ENCODE measurements at regions not wholly inside any gene's neighbourhood (a gene's known extent, or its start where the extent isn't known, plus 50 kb on each side); places are given as distances from the start of the nearest gene placed in this dataset.

- Histone ChIP-seq H3K4me1 (ENCODE audit: control insufficient read depth in 5 of 5, insufficient read depth in 5 of 5, low read length in 5 of 5) (no peaks in the 10 kb centered on the region), H3K4me3 (no peak overlapping the region), H3K27ac (ENCODE audit: low read depth in 1 of 2, low read length in 1 of 2) (no peak overlapping the region), H3K36me3 (ENCODE audit: control insufficient read depth in 4 of 4, insufficient read depth in 4 of 4, low read length in 4 of 4) (no peaks in the 10 kb centered on the region), H3K27me3 (ENCODE audit: control insufficient read depth in 3 of 3, insufficient read depth in 3 of 3, low read length in 2 of 3) (no peaks in the 10 kb centered on the region), H3K9me3 (ENCODE audit: control insufficient read depth in 4 of 4, insufficient read depth in 3 of 4, low read length in 3 of 4) (peaks cover 0 to 4% (median 0%) of the 10 kb centered on the region in 4 donors), H3K9ac (ENCODE audit: insufficient read depth in 1 of 2, low read length in 2 of 2) (no peak overlapping the region)
- TF ChIP-seq CTCF (IDR thresholded peaks at IDR 0.05; ENCODE audit: control extremely low read depth, extremely low read depth) = no peak
- no peak for ATAC-seq (ENCODE audit: insufficient read depth, low FRiP score)
- 73 to 81% methylated on average over 2 of the region's 2 CpGs for WGBS, 2 donors
- DNase-seq = no peak
Measured at GRCh38 chr9:107149756-107150155, 133.3 kb upstream of the RAD23B start.

GRCh38 chr9:107153336-107153735, 129.7 kb upstream of the RAD23B start:
- no peaks in the 10 kb centered on the region for H3K27me3 ChIP-seq (ENCODE audit: control insufficient read depth in 3 of 3, insufficient read depth in 3 of 3, low read length in 2 of 3)
- H3K4me1 ChIP-seq (ENCODE audit: control insufficient read depth in 5 of 5, insufficient read depth in 5 of 5, low read length in 5 of 5) = no peaks in the 10 kb centered on the region
- H3K9me3 ChIP-seq (ENCODE audit: control insufficient read depth in 4 of 4, insufficient read depth in 3 of 4, low read length in 3 of 4) = peaks cover 0 to 4% (median 0%) of the 10 kb centered on the region in 4 donors
- ATAC-seq (ENCODE audit: insufficient read depth, low FRiP score) (no peak), DNase-seq (no peak)
- no peaks in the 10 kb centered on the region for H3K36me3 ChIP-seq (ENCODE audit: control insufficient read depth in 4 of 4, insufficient read depth in 4 of 4, low read length in 4 of 4)
- no peak for TF ChIP-seq CTCF (IDR thresholded peaks at IDR 0.05; ENCODE audit: control extremely low read depth, extremely low read depth)
- 86 to 87% methylated on average over 3 of the region's 3 CpGs for WGBS, 2 donors
- H3K9ac ChIP-seq (ENCODE audit: insufficient read depth in 1 of 2, low read length in 2 of 2) = no peak overlapping the region
- no peak overlapping the region for H3K27ac ChIP-seq (ENCODE audit: low read depth in 1 of 2, low read length in 1 of 2)
- no peak overlapping the region for H3K4me3 ChIP-seq

GRCh38 chr9:107154291-107154690, 128.8 kb upstream of the RAD23B start:
- no peak for ATAC-seq (ENCODE audit: insufficient read depth, low FRiP score)
- WGBS, 2 donors = 63 to 72% methylated on average over 4 of the region's 4 CpGs
- H3K27ac ChIP-seq (ENCODE audit: low read depth in 1 of 2, low read length in 1 of 2) = no peak overlapping the region

More at GRCh38 chr9:107154291-107154690, 128.8 kb upstream of the RAD23B start:
- no peak overlapping the region for H3K4me3 ChIP-seq
- H3K9me3 ChIP-seq (ENCODE audit: control insufficient read depth in 4 of 4, insufficient read depth in 3 of 4, low read length in 3 of 4) = peaks cover 0 to 4% (median 0%) of the 10 kb centered on the region in 4 donors
- no peaks in the 10 kb centered on the region for H3K27me3 ChIP-seq (ENCODE audit: control insufficient read depth in 3 of 3, insufficient read depth in 3 of 3, low read length in 2 of 3)
- no peak for TF ChIP-seq CTCF (IDR thresholded peaks at IDR 0.05; ENCODE audit: control extremely low read depth, extremely low read depth)
- H3K36me3 ChIP-seq (ENCODE audit: control insufficient read depth in 4 of 4, insufficient read depth in 4 of 4, low read length in 4 of 4) = no peaks in the 10 kb centered on the region
- no peaks in the 10 kb centered on the region for H3K4me1 ChIP-seq (ENCODE audit: control insufficient read depth in 5 of 5, insufficient read depth in 5 of 5, low read length in 5 of 5)
- DNase-seq = no peak
- H3K9ac ChIP-seq (ENCODE audit: insufficient read depth in 1 of 2, low read length in 2 of 2) = no peak overlapping the region

All from lung (tissue), 11 donors.